ENCODE measurements at regions not wholly inside any gene's neighbourhood (a gene's known extent, or its start where the extent isn't known, plus 50 kb on each side); places are given as distances from the start of the nearest gene placed in this dataset.

GRCh38 chr5:93359296-93359959 is 221.6 kb downstream of the NR2F1-AS1 start:
- Histone ChIP-seq H3K4me1 (ENCODE audit: control insufficient read depth, extremely low read depth, insufficient read depth, low read length) (peaks cover 49% of the 10 kb centered on the region), H3K36me3 (ENCODE audit: control insufficient read depth in 2 of 2, extremely low read depth in 1 of 2, insufficient read depth in 2 of 2, low read length in 2 of 2) (no peaks in the 10 kb centered on the region), H3K9ac (replicated peaks; ENCODE audit: extremely low read depth, insufficient read depth, low read length) (peak overlapping the region; percentile 88), H3K4me2 (ENCODE audit: insufficient read depth, low read length) (peak overlapping the region; percentile 65), H3K79me2 (ENCODE audit: control insufficient read depth, insufficient read depth, low read length) (no peaks in the 10 kb centered on the region), H3K9me1 (replicated peaks; ENCODE audit: control insufficient read depth, extremely low read depth, insufficient read depth, low read length) (no peaks in the 10 kb centered on the region), H3K4me3 (replicated peaks in 1 of 3; ENCODE audit: insufficient read depth in 1 of 3, low read depth in 1 of 3, low read length in 3 of 3) (peak overlapping the region in 2 of 3 experiments; percentile 10 to 40), H3K9me3 (replicated peaks; ENCODE audit: control insufficient read depth, insufficient read depth, low read length) (no peaks in the 10 kb centered on the region), H3K27me3 (ENCODE audit: control insufficient read depth in 2 of 2, insufficient read depth in 2 of 2, low read length in 2 of 2) (no peaks in the 10 kb centered on the region), H3K27ac (ENCODE audit: insufficient read depth, low read depth, low read length) (peak overlapping the region; percentile 91), H4K20me1 (replicated peaks; ENCODE audit: control insufficient read depth, extremely low read depth, insufficient read depth, low read length) (no peaks in the 10 kb centered on the region), H2AFZ (ENCODE audit: low read depth, low read length) (peak overlapping the region; percentile 5)
- FAIRE-seq = peak; percentile 89
- DNase-seq (ENCODE audit: low read depth, low spot score) = peak; percentile 98
- ChIA-PET POLR2A (interaction anchor here (0.6 to 1.3 kb wide), 4 partner anchors 10 to 242 kb away, joined by 3 to 6 read pairs (median 4); partner anchors contain the start of gene NR2F1), CTCF (interaction anchor here (0.6 to 2.1 kb wide), 31 partner anchors 10 to 1717 kb away, joined by 3 to 19 read pairs (median 4); partner anchors contain the start of genes NR2F1 and NR2F1-AS1)
- intact Hi-C loops (cut with micrococcal nuclease) = loop anchor here (1.0 to 10.0 kb wide), 13 partner anchors 85 to 555 kb away; no protein-coding TSS in a partner anchor
- no TSS peak for BruUV-seq (replicated peaks)
- dilution Hi-C loops (cut with MboI; ENCODE audit: extremely low pct_ligation_motif_present, low sequenced_read_pairs) = no loop called here
- TF ChIP-seq JUN (IDR thresholded peaks at IDR 0.05; ENCODE audit: borderline replicate concordance, insufficient read depth, insufficient read length, low read depth) = peak; percentile 75
- peak; percentile 95 for TF ChIP-seq GATA2 (IDR thresholded peaks at IDR 0.05; ENCODE audit: insufficient read depth, insufficient read length, low read depth, low read length)
- TF ChIP-seq FOS (IDR thresholded peaks at IDR 0.05; ENCODE audit: borderline replicate concordance, insufficient read depth, low read length) = peak; percentile 88
- peak; percentile 91 for TF ChIP-seq POLR2A (IDR thresholded peaks at IDR 0.05; ENCODE audit: low read depth, low read length)
- TF ChIP-seq MAX (IDR thresholded peaks at IDR 0.05; ENCODE audit: insufficient read depth, insufficient read length) = peak; percentile 6
- TF ChIP-seq CTCF (IDR thresholded peaks at IDR 0.05; ENCODE audit: extremely low read depth in 1 of 2, insufficient read depth in 1 of 2, low read depth in 1 of 2, low read length in 2 of 2) = no peak
- TF ChIP-seq MYC (IDR thresholded peaks at IDR 0.05; ENCODE audit: low read depth, low read length) = no peak
- peak; percentile 97 for TF ChIP-seq POLR2AphosphoS5 (IDR thresholded peaks at IDR 0.05; ENCODE audit: insufficient read depth, low read depth, low read length)

Data from endothelial cell of umbilical vein (primary cell).